GM19395 (cell line): ENCODE measurements at regions not wholly inside any gene's neighbourhood (a gene's known extent, or its start where the extent isn't known, plus 50 kb on each side); places are given as distances from the start of the nearest gene placed in this dataset.
"Not testable (repeated sequence)": the region's sequence is repeated elsewhere in the genome, so short reads cannot be mapped to it uniquely, and the experiment has no call there.

Experiments
- ATAC-seq: cut with Tn5 transposase; IDR thresholded peaks from one replicate; pipeline ENCODE4 v1.9.1; 2021; ENCODE audit warnings: mild to moderate bottlenecking, moderate library complexity; ENCODE audit not compliant: unreplicated experiment

- ATAC-seq, result no peak
Observed at GRCh38 chr4:103422467-103423219, 224.5 kb upstream of the CENPE start.

- no peak for ATAC-seq
Observed at GRCh38 chr4:103415801-103416200, 217.7 kb upstream of the CENPE start.

GRCh38 chr4:103412646-103413045, 214.5 kb upstream of the CENPE start:
- not testable (repeated sequence) for ATAC-seq

- no peak for ATAC-seq
Observed at GRCh38 chr4:103410386-103410785, 212.2 kb upstream of the CENPE start.

GRCh38 chr4:103405415-103405814, 207.3 kb upstream of the CENPE start:
- ATAC-seq, result peak; percentile 77

GRCh38 chr4:103403619-103404018, 205.5 kb upstream of the CENPE start:
- no peak for ATAC-seq

GRCh38 chr4:103402198-103402597, 204.1 kb upstream of the CENPE start:
- no peak for ATAC-seq

- peak; percentile 62 for ATAC-seq
Observed at GRCh38 chr4:103400405-103400804, 202.3 kb upstream of the CENPE start.

GRCh38 chr4:103397541-103397940, 199.4 kb upstream of the CENPE start:
- no peak for ATAC-seq

- not testable (repeated sequence) for ATAC-seq
Observed at GRCh38 chr4:103387508-103388011, 189.4 kb upstream of the CENPE start.

- not testable (repeated sequence) for ATAC-seq
Observed at GRCh38 chr4:103385565-103385964, 187.4 kb upstream of the CENPE start.

- no peak for ATAC-seq
Observed at GRCh38 chr4:103375278-103375677, 177.1 kb upstream of the CENPE start.

- no peak for ATAC-seq
Observed at GRCh38 chr4:103374758-103375157, 176.6 kb upstream of the CENPE start.

GRCh38 chr4:103374306-103374705, 176.2 kb upstream of the CENPE start:
- no peak for ATAC-seq

GRCh38 chr4:103372002-103372558, 173.9 kb upstream of the CENPE start:
- no peak for ATAC-seq

GRCh38 chr4:103370336-103370735, 172.2 kb upstream of the CENPE start:
- ATAC-seq, result no peak

GRCh38 chr4:103365285-103365684, 167.1 kb upstream of the CENPE start:
- ATAC-seq, result no peak

GRCh38 chr4:103364083-103364482, 165.9 kb upstream of the CENPE start:
- no peak for ATAC-seq

- no peak for ATAC-seq
Observed at GRCh38 chr4:103361926-103362325, 163.8 kb upstream of the CENPE start.

GRCh38 chr4:103359900-103360299, 161.8 kb upstream of the CENPE start:
- ATAC-seq, result no peak

- no peak for ATAC-seq
Observed at GRCh38 chr4:103354006-103354405, 155.9 kb upstream of the CENPE start.

- ATAC-seq, result no peak
Observed at GRCh38 chr4:103329642-103330041, 131.5 kb upstream of the CENPE start.
